ENCODE measurements at regions not wholly inside any gene's neighbourhood (a gene's known extent, or its start where the extent isn't known, plus 50 kb on each side); places are given as distances from the start of the nearest gene placed in this dataset.

DNA sequence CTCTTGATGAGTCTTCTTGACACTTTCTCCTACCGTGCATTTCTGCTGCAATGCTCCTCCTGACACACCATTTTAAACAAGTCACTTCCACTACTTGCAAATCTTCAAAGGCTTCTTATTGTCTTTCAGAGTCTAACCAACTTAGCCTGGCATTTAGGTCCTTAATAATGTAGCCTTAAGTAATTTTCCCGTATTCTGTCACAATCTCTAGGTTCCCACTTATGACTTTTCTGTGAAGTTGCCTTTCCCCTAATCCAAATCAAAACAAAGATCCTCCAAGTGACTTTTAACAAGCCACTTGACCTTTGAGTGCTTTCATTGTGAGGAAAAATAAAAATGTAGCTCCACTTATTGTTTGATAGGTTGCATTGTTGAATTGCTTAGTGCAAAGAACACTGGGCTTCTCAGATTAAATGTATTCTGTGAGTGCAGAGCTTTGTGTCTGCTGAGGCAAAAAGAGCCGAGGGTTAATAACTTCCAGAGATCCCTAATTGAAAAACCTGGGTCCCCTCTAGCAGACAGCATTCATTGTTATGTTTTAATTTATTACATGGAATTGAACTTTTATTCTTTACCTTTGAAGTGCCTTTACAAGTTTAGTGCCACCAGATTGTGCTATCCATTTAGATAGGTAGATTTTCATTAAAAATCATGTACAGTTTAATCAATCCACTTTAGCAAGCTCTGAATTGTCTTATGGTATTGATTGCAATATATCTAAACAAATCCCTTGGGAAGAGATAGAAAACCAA is 341.7 kb upstream of the TYRP1 start:
- H3K27ac Mint-ChIP-seq = no peak overlapping the region
- peaks cover 11% of the 10 kb centered on the region for H3K4me1 Mint-ChIP-seq
- no peaks in the 10 kb centered on the region for H3K36me3 Mint-ChIP-seq
- no peak for TF ChIP-seq CTCF (IDR thresholded peaks at IDR 0.05; ENCODE audit: unreplicated experiment)
- H3K4me3 Mint-ChIP-seq = no peak overlapping the region
- DNase-seq (ENCODE audit: low spot score in 2 of 2, unreplicated experiment in 2 of 2) = no peak
- H3K9me3 Mint-ChIP-seq = peaks cover 21% of the 10 kb centered on the region
- no peaks in the 10 kb centered on the region for H3K27me3 Mint-ChIP-seq (ENCODE audit: low read depth)

DNA sequence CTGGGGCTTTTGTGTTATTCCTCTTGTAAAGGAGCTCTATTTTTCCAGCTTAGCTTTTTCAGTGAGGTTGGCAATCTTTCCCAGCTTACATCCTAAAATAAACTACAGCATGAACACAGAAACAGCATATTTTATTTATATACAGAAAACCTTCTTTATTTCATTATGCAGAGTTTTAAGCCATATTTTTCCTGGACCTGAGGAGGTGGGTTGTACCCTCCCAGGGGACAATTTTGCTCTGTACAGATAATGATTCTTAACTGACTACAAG is 341.2 kb upstream of the TYRP1 start:
- H3K36me3 Mint-ChIP-seq = no peaks in the 10 kb centered on the region
- no peak for TF ChIP-seq CTCF (IDR thresholded peaks at IDR 0.05; ENCODE audit: unreplicated experiment)
- H3K4me3 Mint-ChIP-seq = no peak overlapping the region

GRCh38 chr9:12363439-12363838 is 329.7 kb upstream of the TYRP1 start:
- no peaks in the 10 kb centered on the region for H3K36me3 Mint-ChIP-seq
- peaks cover 12% of the 10 kb centered on the region for H3K4me1 Mint-ChIP-seq
- DNase-seq (ENCODE audit: low spot score in 2 of 2, unreplicated experiment in 2 of 2) = no peak
- no peak overlapping the region for H3K4me3 Mint-ChIP-seq
- TF ChIP-seq CTCF (IDR thresholded peaks at IDR 0.05; ENCODE audit: unreplicated experiment) = no peak
- H3K9me3 Mint-ChIP-seq = no peaks in the 10 kb centered on the region
- no peak overlapping the region for H3K27ac Mint-ChIP-seq
- H3K27me3 Mint-ChIP-seq (ENCODE audit: low read depth) = no peaks in the 10 kb centered on the region

More for the DNA sequence above, 341.2 kb upstream of the TYRP1 start:
- no peak overlapping the region for H3K27ac Mint-ChIP-seq
- peaks cover 21% of the 10 kb centered on the region for H3K9me3 Mint-ChIP-seq
- H3K27me3 Mint-ChIP-seq (ENCODE audit: low read depth) = no peaks in the 10 kb centered on the region
- H3K4me1 Mint-ChIP-seq = peaks cover 11% of the 10 kb centered on the region
- DNase-seq (ENCODE audit: low spot score in 2 of 2, unreplicated experiment in 2 of 2) = no peak

GRCh38 chr9:12368569-12368968 is 324.6 kb upstream of the TYRP1 start:
- Mint-ChIP-seq H3K4me1 (peaks cover 7% of the 10 kb centered on the region), H3K27me3 (ENCODE audit: low read depth) (no peaks in the 10 kb centered on the region), H3K9me3 (no peaks in the 10 kb centered on the region), H3K4me3 (no peak overlapping the region), H3K36me3 (no peaks in the 10 kb centered on the region), H3K27ac (no peak overlapping the region)
- no peak for TF ChIP-seq CTCF (IDR thresholded peaks at IDR 0.05; ENCODE audit: unreplicated experiment)
- DNase-seq (ENCODE audit: low spot score in 2 of 2, unreplicated experiment in 2 of 2) = no peak

DNA sequence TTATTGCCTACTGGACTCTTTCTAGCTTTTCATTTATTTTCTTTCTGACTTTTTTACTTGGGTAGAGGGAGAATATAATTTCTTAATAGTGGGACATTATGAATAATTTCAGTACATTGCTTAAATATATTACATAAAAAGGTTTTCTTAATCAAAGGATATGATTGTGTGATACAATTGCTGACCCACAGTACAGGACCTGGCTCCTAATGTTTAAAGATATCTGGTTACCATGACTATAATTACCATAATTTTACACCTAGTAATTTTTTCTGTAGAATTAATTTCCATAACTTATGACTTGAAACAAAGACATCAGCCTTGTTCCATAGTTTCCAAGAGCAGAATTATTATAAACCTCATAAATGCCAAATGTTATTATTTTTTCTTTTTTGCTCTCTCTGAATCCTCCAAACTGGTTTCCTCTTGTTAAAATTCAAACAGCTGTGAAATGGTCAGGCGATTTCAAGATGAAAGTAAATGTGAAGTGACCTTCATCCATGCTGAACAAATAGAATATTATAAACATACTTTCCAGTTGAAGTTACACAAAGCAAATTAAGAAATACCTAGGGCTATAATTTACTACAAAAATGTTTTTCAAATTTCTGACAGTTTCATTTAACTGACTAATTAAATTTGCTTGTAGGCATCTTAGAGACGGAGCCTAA is 301.2 kb upstream of the TYRP1 start:
- Mint-ChIP-seq H3K27ac (no peak overlapping the region), H3K4me1 (no peaks in the 10 kb centered on the region), H3K36me3 (no peaks in the 10 kb centered on the region), H3K4me3 (no peak overlapping the region), H3K9me3 (no peaks in the 10 kb centered on the region), H3K27me3 (ENCODE audit: low read depth) (no peaks in the 10 kb centered on the region)
- no peak for DNase-seq (ENCODE audit: low spot score in 2 of 2, unreplicated experiment in 2 of 2)
- no peak for TF ChIP-seq CTCF (IDR thresholded peaks at IDR 0.05; ENCODE audit: unreplicated experiment)
